HEK293T (cell line): ENCODE measurements at regions not wholly inside any gene's neighbourhood (a gene's known extent, or its start where the extent isn't known, plus 50 kb on each side); places are given as distances from the start of the nearest gene placed in this dataset.

Source experiments
- CTCF ChIA-PET: fragments of 350-600 bp; formaldehyde crosslinking; extraction: SDS; loops from one replicate; lab custom pipeline; 2021; ENCODE audit warnings: antibody characterized with exemption, inconsistent platforms; lab: Yijun Ruan, JAX
- POLR2A ChIA-PET: fragments of 350-600 bp; formaldehyde crosslinking; extraction: SDS; loops from one replicate; lab custom pipeline; 2020; ENCODE audit warnings: antibody characterized with exemption, inconsistent platforms; lab: Yijun Ruan, JAX
- DNase-seq: peaks from one replicate; pipeline ENCODE4 v3.0.0; 2012; ENCODE audit warnings: mixed read lengths; ENCODE audit errors: extremely low spot score
- ARNT ChIP-seq: fragments of 450-650 bp; IDR thresholded peaks from 2 replicates; pipeline ENCODE4 v1.6.1; 2017; ENCODE audit warnings: mild to moderate bottlenecking
- BHLHE40 ChIP-seq: fragments of 450-650 bp; IDR thresholded peaks from 2 replicates; pipeline ENCODE4 v1.6.1; 2016; ENCODE audit warnings: mild to moderate bottlenecking, moderate library complexity, borderline replicate concordance
- CTBP1 ChIP-seq: fragments of 450-650 bp; IDR thresholded peaks from 2 replicates; pipeline ENCODE4 v1.6.1; 2016; ENCODE audit warnings: borderline replicate concordance
- ELF4 ChIP-seq: fragments of 450-650 bp; IDR thresholded peaks from 2 replicates; pipeline ENCODE4 v1.6.1; 2017; ENCODE audit warnings: antibody characterized with exemption
- FOXA1 ChIP-seq: fragments of 450-650 bp; IDR thresholded peaks from 2 replicates; pipeline ENCODE4 v1.6.1; 2016; ENCODE audit warnings: mild to moderate bottlenecking
- FOXK2 ChIP-seq: fragments of 450-650 bp; IDR thresholded peaks from 2 replicates; pipeline ENCODE4 v1.6.1; 2016; ENCODE audit warnings: mild to moderate bottlenecking
- FOXM1 ChIP-seq: fragments of 450-650 bp; IDR thresholded peaks from 2 replicates; pipeline ENCODE4 v1.6.1; 2017; ENCODE audit warnings: mild to moderate bottlenecking, borderline replicate concordance
- HDGF ChIP-seq: fragments of 450-650 bp; IDR thresholded peaks from 2 replicates; pipeline ENCODE4 v1.6.1; 2017; ENCODE audit warnings: antibody characterized with exemption, borderline replicate concordance
- L3MBTL2 ChIP-seq: fragments of 450-650 bp; conservative IDR thresholded peaks from 2 replicates; pipeline ENCODE4 v1.6.1; 2016; ENCODE audit warnings: mild to moderate bottlenecking
- LEF1 ChIP-seq: fragments of 450-650 bp; IDR thresholded peaks from 2 replicates; pipeline ENCODE4 v1.6.1; 2017; ENCODE audit warnings: mild to moderate bottlenecking, borderline replicate concordance
- NFRKB ChIP-seq: fragments of 450-650 bp; IDR thresholded peaks from 2 replicates; pipeline ENCODE4 v1.6.1; 2016; ENCODE audit warnings: mild to moderate bottlenecking, moderate library complexity
- PKNOX1 ChIP-seq: fragments of 450-650 bp; IDR thresholded peaks from 2 replicates; pipeline ENCODE4 v1.6.1; 2016
- SP1 ChIP-seq: fragments of 450-650 bp; IDR thresholded peaks from 2 replicates; pipeline ENCODE4 v1.6.1; 2017
- SUZ12 ChIP-seq: fragments of 450-650 bp; IDR thresholded peaks from 2 replicates; pipeline ENCODE4 v1.6.1; 2016; ENCODE audit warnings: mild to moderate bottlenecking
- TARDBP ChIP-seq: fragments of 450-650 bp; IDR thresholded peaks from 2 replicates; pipeline ENCODE4 v1.6.1; 2016
- ZNF384 ChIP-seq: fragments of 450-650 bp; IDR thresholded peaks from 2 replicates; pipeline ENCODE4 v1.6.1; 2016

GRCh38 chr3:182240474-182240873 lies 528.7 kb downstream of the SOX2 start:
- CTCF ChIA-PET: no interaction called here
- TF ChIP-seq ARNT: no peak
- no peak for TF ChIP-seq PKNOX1
- no peak for TF ChIP-seq CTBP1
- TF ChIP-seq FOXA1: no peak
- TF ChIP-seq FOXM1: no peak
- no peak for TF ChIP-seq L3MBTL2
- TF ChIP-seq SUZ12: no peak
- TF ChIP-seq LEF1: no peak
- no peak for TF ChIP-seq SP1
- no peak for TF ChIP-seq FOXK2
- TF ChIP-seq NFRKB: no peak
- no peak for TF ChIP-seq BHLHE40
- no peak for DNase-seq
- POLR2A ChIA-PET: no interaction called here

- no peak for TF ChIP-seq SUZ12
- DNase-seq: no peak
- ChIA-PET CTCF (no interaction called here), POLR2A (no interaction called here)
Measured at GRCh38 chr3:182241196-182241765, 529.6 kb downstream of the SOX2 start.

- CTCF ChIA-PET: no interaction called here
- TF ChIP-seq HDGF (no peak), FOXK2 (no peak), ELF4 (no peak), SUZ12 (no peak), FOXA1 (no peak), SP1 (no peak), TARDBP (no peak), BHLHE40 (no peak), L3MBTL2 (no peak), NFRKB (no peak), CTBP1 (no peak), ARNT (no peak), PKNOX1 (no peak), ZNF384 (no peak)
- POLR2A ChIA-PET: no interaction called here
- DNase-seq: no peak
Measured at GRCh38 chr3:182241766-182242488, 530.2 kb downstream of the SOX2 start.

- no peak for TF ChIP-seq L3MBTL2
- no peak for TF ChIP-seq CTBP1
- no peak for TF ChIP-seq NFRKB
- no peak for DNase-seq
- POLR2A ChIA-PET: no interaction called here
- CTCF ChIA-PET: no interaction called here
Measured at GRCh38 chr3:182242489-182242942, 530.8 kb downstream of the SOX2 start.

GRCh38 chr3:182243625-182244024 lies 531.9 kb downstream of the SOX2 start:
- ChIA-PET POLR2A (no interaction called here), CTCF (interaction anchor here (1.5 kb wide), 1 partner anchor 10 kb away, joined by 3 read pairs; no protein-coding TSS in a partner anchor)
- DNase-seq: no peak
- no peak for TF ChIP-seq CTBP1
- TF ChIP-seq L3MBTL2: no peak
- TF ChIP-seq ARNT: no peak
- no peak for TF ChIP-seq FOXA1
- TF ChIP-seq FOXM1: no peak
- no peak for TF ChIP-seq NFRKB
- no peak for TF ChIP-seq FOXK2
- TF ChIP-seq BHLHE40: no peak
- TF ChIP-seq HDGF: no peak
- no peak for TF ChIP-seq ZNF384
- no peak for TF ChIP-seq SUZ12
- no peak for TF ChIP-seq SP1

- POLR2A ChIA-PET: no interaction called here
- DNase-seq: no peak
- no peak for TF ChIP-seq PKNOX1
- TF ChIP-seq ARNT: no peak
- no peak for TF ChIP-seq BHLHE40
- no peak for TF ChIP-seq LEF1
- TF ChIP-seq L3MBTL2: no peak
- no peak for TF ChIP-seq CTBP1
- TF ChIP-seq ZNF384: no peak
- no peak for TF ChIP-seq FOXK2
- TF ChIP-seq FOXM1: no peak
- TF ChIP-seq HDGF: no peak
- CTCF ChIA-PET: interaction anchor here (1.5 kb wide), 1 partner anchor 11 kb away, joined by 3 read pairs; no protein-coding TSS in a partner anchor
Measured at GRCh38 chr3:182244222-182244971, 532.7 kb downstream of the SOX2 start.
